CD4-positive, alpha-beta T cell (primary cell): ENCODE measurements at regions not wholly inside any gene's neighbourhood (a gene's known extent, or its start where the extent isn't known, plus 50 kb on each side); places are given as distances from the start of the nearest gene placed in this dataset.

Experiments
- ATAC-seq: fragments of 200-7000 bp; cut with Tn5 transposase; one replicate; pipeline ENCODE4 v1.10.0; 2022; ENCODE audit warnings: mild to moderate bottlenecking; ENCODE audit not compliant: poor library complexity
- CTCF ChIA-PET: fragments of 350-600 bp; sonication (Branson Sonifier 250); formaldehyde crosslinking; loops from one replicate; lab custom pipeline; 2021; ENCODE audit warnings: antibody characterized with exemption, inconsistent platforms; lab: Charles Lee
- POLR2A ChIA-PET: fragments of 350-600 bp; sonication (Branson Sonifier 250); formaldehyde crosslinking; loops from one replicate; lab custom pipeline; 2021; ENCODE audit warnings: antibody characterized with exemption, inconsistent platforms; lab: Charles Lee
- DNase-seq, 14 experiments: peaks; one replicate each; pipeline ENCODE4 v3.0.0-alpha.2; 2013 to 2020; ENCODE audit warnings: mixed read lengths in 2 of 14
- H3K27ac ChIP-seq, 2 donors: one replicate each; pipeline versions ENCODE4 v1.5.1 to v1.7.0; 2013; ENCODE audit warnings: low read length in 2 of 2, low read depth in 1 of 2, mild to moderate bottlenecking in 1 of 2
- H3K27me3 ChIP-seq, 2 experiments: 1 replicate in 1 of 2; 2 replicates in 1 of 2; pipeline versions ENCODE4 v1.6.1 to v1.7.0; 2013; ENCODE audit warnings: low read length in 2 of 2, control low read depth in 1 of 2, mild to moderate bottlenecking in 1 of 2, moderate library complexity in 1 of 2; ENCODE audit not compliant: insufficient read depth in 2 of 2, control insufficient read depth in 1 of 2
- H3K36me3 ChIP-seq: one replicate; pipeline ENCODE4 v1.6.1; 2013; ENCODE audit warnings: low read length, control low read depth; ENCODE audit not compliant: insufficient read depth
- H3K4me1 ChIP-seq: one replicate; pipeline ENCODE4 v1.6.1; 2013; ENCODE audit warnings: low read length, control low read depth; ENCODE audit not compliant: insufficient read depth
- H3K4me3 ChIP-seq: one replicate; pipeline ENCODE4 v1.5.1; 2013; ENCODE audit warnings: mild to moderate bottlenecking, low read length, moderate library complexity
- H3K9me3 ChIP-seq, 2 experiments: 1 replicate in 1 of 2; 2 replicates in 1 of 2; pipeline versions ENCODE4 v1.6.1 to v1.7.0; 2013; ENCODE audit warnings: low read length in 2 of 2, mild to moderate bottlenecking in 2 of 2, control low read depth in 1 of 2, moderate library complexity in 1 of 2; ENCODE audit not compliant: control insufficient read depth in 1 of 2, insufficient read depth in 1 of 2
- H3K27ac Mint-ChIP-seq: one replicate; pipeline ENCODE4 v1.8.0; 2020; ENCODE audit warnings: mixed read lengths
- H3K27me3 Mint-ChIP-seq: one replicate; pipeline ENCODE4 v1.8.0; 2021; ENCODE audit warnings: mixed read lengths
- H3K36me3 Mint-ChIP-seq: one replicate; pipeline ENCODE4 v1.8.0; 2021; ENCODE audit warnings: low read depth, mixed read lengths
- H3K4me1 Mint-ChIP-seq: one replicate; pipeline ENCODE4 v1.8.0; 2021; ENCODE audit warnings: low read depth, mixed read lengths
- H3K4me3 Mint-ChIP-seq: one replicate; pipeline ENCODE4 v1.8.0; 2020; ENCODE audit warnings: mild to moderate bottlenecking, mixed read lengths
- H3K9me3 Mint-ChIP-seq: one replicate; pipeline ENCODE4 v1.8.0; 2020; ENCODE audit warnings: mixed read lengths
- intact Hi-C, 2 experiments: fragments of 100-400 bp; cut with DNase I in 1 of 2; cut with micrococcal nuclease in 1 of 2; formaldehyde crosslinking; loops; one replicate each; pipeline versions ENCODE4 v1.15.1 to v1.9.0; 2023 to 2025; cut with DNase I, micrococcal nuclease
- TF ChIP-seq, protein P1 (sequence below): fragments of 200-600 bp; IDR thresholded peaks from one replicate; pipeline ENCODE4 v1.8.0; 2022; ENCODE audit warnings: antibody characterized with exemption, mild to moderate bottlenecking

DNA sequence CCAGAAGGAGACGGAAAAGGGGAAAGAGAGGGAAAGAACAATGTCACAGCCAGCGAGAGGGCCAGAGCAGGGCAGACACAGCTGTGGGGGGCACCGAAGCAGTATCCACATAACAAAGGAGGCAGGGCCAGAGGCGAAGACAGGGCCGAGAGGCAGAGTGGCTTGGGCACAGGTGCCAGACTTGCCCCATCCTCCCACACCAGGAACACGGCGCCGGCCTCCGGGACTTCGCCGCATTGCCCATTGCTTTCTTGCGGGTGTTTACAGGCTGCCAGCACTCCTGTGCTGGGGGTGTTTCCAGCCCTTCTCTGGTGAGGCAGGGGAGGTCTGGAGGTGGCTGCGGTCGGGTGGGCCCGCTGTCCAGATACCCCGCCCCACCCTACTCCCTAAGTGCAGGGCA is 78.0 kb downstream of the ENGASE start:
- no peaks in the 10 kb centered on the region for H3K4me1 Mint-ChIP-seq
- ChIA-PET POLR2A (no interaction called here), CTCF (no interaction called here)
- peaks cover 0 to 5% of the 10 kb centered on the region in 2 experiments for H3K27me3 ChIP-seq
- H3K27ac Mint-ChIP-seq: no peak overlapping the region
- H3K4me3 ChIP-seq: no peak overlapping the region
- H3K36me3 ChIP-seq: no peaks in the 10 kb centered on the region
- H3K9me3 Mint-ChIP-seq: no peaks in the 10 kb centered on the region
- intact Hi-C loops: no loop called here
- no peak overlapping the region for H3K27ac ChIP-seq
- H3K4me1 ChIP-seq: no peaks in the 10 kb centered on the region
- no peak overlapping the region for H3K4me3 Mint-ChIP-seq
- no peaks in the 10 kb centered on the region for H3K9me3 ChIP-seq
- no peaks in the 10 kb centered on the region for H3K27me3 Mint-ChIP-seq
- no peak for ATAC-seq
- TF ChIP-seq, protein P1, sequence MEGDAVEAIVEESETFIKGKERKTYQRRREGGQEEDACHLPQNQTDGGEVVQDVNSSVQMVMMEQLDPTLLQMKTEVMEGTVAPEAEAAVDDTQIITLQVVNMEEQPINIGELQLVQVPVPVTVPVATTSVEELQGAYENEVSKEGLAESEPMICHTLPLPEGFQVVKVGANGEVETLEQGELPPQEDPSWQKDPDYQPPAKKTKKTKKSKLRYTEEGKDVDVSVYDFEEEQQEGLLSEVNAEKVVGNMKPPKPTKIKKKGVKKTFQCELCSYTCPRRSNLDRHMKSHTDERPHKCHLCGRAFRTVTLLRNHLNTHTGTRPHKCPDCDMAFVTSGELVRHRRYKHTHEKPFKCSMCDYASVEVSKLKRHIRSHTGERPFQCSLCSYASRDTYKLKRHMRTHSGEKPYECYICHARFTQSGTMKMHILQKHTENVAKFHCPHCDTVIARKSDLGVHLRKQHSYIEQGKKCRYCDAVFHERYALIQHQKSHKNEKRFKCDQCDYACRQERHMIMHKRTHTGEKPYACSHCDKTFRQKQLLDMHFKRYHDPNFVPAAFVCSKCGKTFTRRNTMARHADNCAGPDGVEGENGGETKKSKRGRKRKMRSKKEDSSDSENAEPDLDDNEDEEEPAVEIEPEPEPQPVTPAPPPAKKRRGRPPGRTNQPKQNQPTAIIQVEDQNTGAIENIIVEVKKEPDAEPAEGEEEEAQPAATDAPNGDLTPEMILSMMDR: no peak
- no peaks in the 10 kb centered on the region for H3K36me3 Mint-ChIP-seq
- DNase-seq: no peak

- no peaks in the 10 kb centered on the region for H3K27me3 Mint-ChIP-seq
- no peak overlapping the region for H3K27ac Mint-ChIP-seq
- no peak overlapping the region for H3K4me3 Mint-ChIP-seq
- no peaks in the 10 kb centered on the region for H3K36me3 Mint-ChIP-seq
- peaks cover 0 to 5% of the 10 kb centered on the region in 2 experiments for H3K27me3 ChIP-seq
- no peaks in the 10 kb centered on the region for H3K9me3 ChIP-seq
- intact Hi-C loops: no loop called here
- no peaks in the 10 kb centered on the region for H3K4me1 ChIP-seq
- no peak overlapping the region for H3K27ac ChIP-seq
- H3K4me1 Mint-ChIP-seq: no peaks in the 10 kb centered on the region
- DNase-seq: no peak
- H3K9me3 Mint-ChIP-seq: no peaks in the 10 kb centered on the region
- no peaks in the 10 kb centered on the region for H3K36me3 ChIP-seq
- ATAC-seq: no peak
- CTCF ChIA-PET: no interaction called here
- TF ChIP-seq, protein P1: no peak
- POLR2A ChIA-PET: no interaction called here
- H3K4me3 ChIP-seq: no peak overlapping the region
Measured at GRCh38 chr17:79152110-79152509, 77.5 kb downstream of the ENGASE start.

DNA sequence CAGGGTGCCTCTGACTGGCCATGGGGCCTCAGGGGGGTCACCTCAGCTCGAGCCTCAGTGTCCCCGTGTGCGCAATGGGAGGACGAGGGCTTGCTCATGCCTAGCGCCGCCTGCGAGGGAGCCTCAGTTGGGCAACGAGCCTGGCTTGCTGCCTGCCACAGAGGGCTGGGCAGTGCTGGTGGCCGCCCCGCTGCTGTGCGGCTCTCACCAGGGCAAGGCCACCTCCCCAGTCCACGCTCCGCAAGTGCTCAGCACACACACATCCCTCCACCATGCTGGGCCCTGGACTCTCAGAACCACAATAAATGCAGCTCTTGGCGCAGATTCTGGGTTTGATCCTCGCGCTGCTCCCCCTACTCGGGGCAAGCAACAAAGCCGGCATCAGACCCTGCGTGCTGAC is 76.2 kb downstream of the ENGASE start:
- Mint-ChIP-seq H3K27ac (no peak overlapping the region), H3K4me1 (no peaks in the 10 kb centered on the region), H3K4me3 (no peak overlapping the region), H3K9me3 (no peaks in the 10 kb centered on the region), H3K36me3 (no peaks in the 10 kb centered on the region), H3K27me3 (no peaks in the 10 kb centered on the region)
- POLR2A ChIA-PET: no interaction called here
- CTCF ChIA-PET: no interaction called here
- Histone ChIP-seq H3K9me3 (no peaks in the 10 kb centered on the region), H3K27ac (no peak overlapping the region), H3K36me3 (no peaks in the 10 kb centered on the region), H3K4me3 (no peak overlapping the region), H3K4me1 (no peaks in the 10 kb centered on the region), H3K27me3 (peaks cover 0 to 5% of the 10 kb centered on the region in 2 experiments)
- ATAC-seq (no peak), DNase-seq (no peak)
- intact Hi-C loops: no loop called here
- TF ChIP-seq, protein P1: no peak
